ENCODE measurements at regions not wholly inside any gene's neighbourhood (a gene's known extent, or its start where the extent isn't known, plus 50 kb on each side); places are given as distances from the start of the nearest gene placed in this dataset.

- TF ChIP-seq, protein P1, sequence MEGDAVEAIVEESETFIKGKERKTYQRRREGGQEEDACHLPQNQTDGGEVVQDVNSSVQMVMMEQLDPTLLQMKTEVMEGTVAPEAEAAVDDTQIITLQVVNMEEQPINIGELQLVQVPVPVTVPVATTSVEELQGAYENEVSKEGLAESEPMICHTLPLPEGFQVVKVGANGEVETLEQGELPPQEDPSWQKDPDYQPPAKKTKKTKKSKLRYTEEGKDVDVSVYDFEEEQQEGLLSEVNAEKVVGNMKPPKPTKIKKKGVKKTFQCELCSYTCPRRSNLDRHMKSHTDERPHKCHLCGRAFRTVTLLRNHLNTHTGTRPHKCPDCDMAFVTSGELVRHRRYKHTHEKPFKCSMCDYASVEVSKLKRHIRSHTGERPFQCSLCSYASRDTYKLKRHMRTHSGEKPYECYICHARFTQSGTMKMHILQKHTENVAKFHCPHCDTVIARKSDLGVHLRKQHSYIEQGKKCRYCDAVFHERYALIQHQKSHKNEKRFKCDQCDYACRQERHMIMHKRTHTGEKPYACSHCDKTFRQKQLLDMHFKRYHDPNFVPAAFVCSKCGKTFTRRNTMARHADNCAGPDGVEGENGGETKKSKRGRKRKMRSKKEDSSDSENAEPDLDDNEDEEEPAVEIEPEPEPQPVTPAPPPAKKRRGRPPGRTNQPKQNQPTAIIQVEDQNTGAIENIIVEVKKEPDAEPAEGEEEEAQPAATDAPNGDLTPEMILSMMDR (IDR thresholded peaks at IDR 0.05; ENCODE audit: control extremely low read depth, extremely low read depth): no peak
- H3K9ac ChIP-seq (ENCODE audit: insufficient read depth in 1 of 2, low read length in 2 of 2): no peak overlapping the region
- H3K36me3 ChIP-seq (ENCODE audit: control insufficient read depth in 4 of 4, insufficient read depth in 4 of 4, low read length in 4 of 4): no peaks in the 10 kb centered on the region
- H3K27ac ChIP-seq (ENCODE audit: low read depth in 1 of 2, low read length in 1 of 2): no peak overlapping the region
- no peak overlapping the region for H3K4me3 ChIP-seq
- ATAC-seq (ENCODE audit: insufficient read depth, low FRiP score) (no peak), DNase-seq (no peak)
- 52 to 85% methylated on average over 1 of the region's 1 CpG for WGBS, 2 donors
- H3K9me3 ChIP-seq (ENCODE audit: control insufficient read depth in 4 of 4, insufficient read depth in 3 of 4, low read length in 3 of 4): peaks cover 0 to 11% (median 3%) of the 10 kb centered on the region in 4 donors
- no peaks in the 10 kb centered on the region for H3K4me1 ChIP-seq (ENCODE audit: control insufficient read depth in 5 of 5, insufficient read depth in 5 of 5, low read length in 5 of 5)
- H3K27me3 ChIP-seq (ENCODE audit: control insufficient read depth in 3 of 3, insufficient read depth in 3 of 3, low read length in 2 of 3): no peaks in the 10 kb centered on the region
These were observed 98.1 kb downstream of the VSIG4 start for GRCh38 chrX:65941775-65942174.

GRCh38 chrX:65933085-65933589 is 106.7 kb downstream of the VSIG4 start:
- H3K4me3 ChIP-seq: no peak overlapping the region
- peaks cover 0 to 2% (median 0%) of the 10 kb centered on the region in 3 donors for H3K27me3 ChIP-seq (ENCODE audit: control insufficient read depth in 3 of 3, insufficient read depth in 3 of 3, low read length in 2 of 3)
- no peak for DNase-seq
- TF ChIP-seq, protein P1 (IDR thresholded peaks at IDR 0.05; ENCODE audit: control extremely low read depth, extremely low read depth): no peak
- no peak for ATAC-seq (ENCODE audit: insufficient read depth, low FRiP score)
- H3K27ac ChIP-seq (ENCODE audit: low read depth in 1 of 2, low read length in 1 of 2): no peak overlapping the region
- H3K36me3 ChIP-seq (ENCODE audit: control insufficient read depth in 4 of 4, insufficient read depth in 4 of 4, low read length in 4 of 4): no peaks in the 10 kb centered on the region
- H3K9ac ChIP-seq (ENCODE audit: insufficient read depth in 1 of 2, low read length in 2 of 2): no peak overlapping the region
- WGBS, 2 donors: 86 to 88% methylated on average over 2 of the region's 2 CpGs
- H3K9me3 ChIP-seq (ENCODE audit: control insufficient read depth in 4 of 4, insufficient read depth in 3 of 4, low read length in 3 of 4): peaks cover 0 to 8% (median 0%) of the 10 kb centered on the region in 4 donors
- no peaks in the 10 kb centered on the region for H3K4me1 ChIP-seq (ENCODE audit: control insufficient read depth in 5 of 5, insufficient read depth in 5 of 5, low read length in 5 of 5)

GRCh38 chrX:65932173-65933084 is 107.5 kb downstream of the VSIG4 start:
- no peak overlapping the region for H3K9ac ChIP-seq (ENCODE audit: insufficient read depth in 1 of 2, low read length in 2 of 2)
- H3K27ac ChIP-seq (ENCODE audit: low read depth in 1 of 2, low read length in 1 of 2): no peak overlapping the region
- no peaks in the 10 kb centered on the region for H3K4me1 ChIP-seq (ENCODE audit: control insufficient read depth in 5 of 5, insufficient read depth in 5 of 5, low read length in 5 of 5)
- DNase-seq (no peak), ATAC-seq (ENCODE audit: insufficient read depth, low FRiP score) (no peak)
- TF ChIP-seq, protein P1 (IDR thresholded peaks at IDR 0.05; ENCODE audit: control extremely low read depth, extremely low read depth): no peak
- H3K27me3 ChIP-seq (ENCODE audit: control insufficient read depth in 3 of 3, insufficient read depth in 3 of 3, low read length in 2 of 3): peaks cover 0 to 2% (median 0%) of the 10 kb centered on the region in 3 donors
- WGBS, 2 donors: 69 to 92% methylated on average over 10 of the region's 10 CpGs
- H3K36me3 ChIP-seq (ENCODE audit: control insufficient read depth in 4 of 4, insufficient read depth in 4 of 4, low read length in 4 of 4): no peaks in the 10 kb centered on the region
- H3K4me3 ChIP-seq: no peak overlapping the region
- H3K9me3 ChIP-seq (ENCODE audit: control insufficient read depth in 4 of 4, insufficient read depth in 3 of 4, low read length in 3 of 4): peaks cover 0 to 8% (median 0%) of the 10 kb centered on the region in 4 donors

All from lung (tissue), 11 donors.